Right lung (tissue), 2 donors: ENCODE measurements at regions not wholly inside any gene's neighbourhood (a gene's known extent, or its start where the extent isn't known, plus 50 kb on each side); places are given as distances from the start of the nearest gene placed in this dataset.
"Not testable (repeated sequence)": the region's sequence is repeated elsewhere in the genome, so short reads cannot be mapped to it uniquely, and the experiment has no call there.

Experiments
- DNase-seq, 2 donors: peaks; one replicate each; pipeline ENCODE4 v3.0.0-alpha.2; 2013

GRCh38 chr2:131738996-131739434 is 211.3 kb downstream of the CCDC74A start:
- DNase-seq: not testable (repeated sequence)

GRCh38 chr2:131753640-131754561 is 226.2 kb downstream of the CCDC74A start:
- no peak for DNase-seq

DNA sequence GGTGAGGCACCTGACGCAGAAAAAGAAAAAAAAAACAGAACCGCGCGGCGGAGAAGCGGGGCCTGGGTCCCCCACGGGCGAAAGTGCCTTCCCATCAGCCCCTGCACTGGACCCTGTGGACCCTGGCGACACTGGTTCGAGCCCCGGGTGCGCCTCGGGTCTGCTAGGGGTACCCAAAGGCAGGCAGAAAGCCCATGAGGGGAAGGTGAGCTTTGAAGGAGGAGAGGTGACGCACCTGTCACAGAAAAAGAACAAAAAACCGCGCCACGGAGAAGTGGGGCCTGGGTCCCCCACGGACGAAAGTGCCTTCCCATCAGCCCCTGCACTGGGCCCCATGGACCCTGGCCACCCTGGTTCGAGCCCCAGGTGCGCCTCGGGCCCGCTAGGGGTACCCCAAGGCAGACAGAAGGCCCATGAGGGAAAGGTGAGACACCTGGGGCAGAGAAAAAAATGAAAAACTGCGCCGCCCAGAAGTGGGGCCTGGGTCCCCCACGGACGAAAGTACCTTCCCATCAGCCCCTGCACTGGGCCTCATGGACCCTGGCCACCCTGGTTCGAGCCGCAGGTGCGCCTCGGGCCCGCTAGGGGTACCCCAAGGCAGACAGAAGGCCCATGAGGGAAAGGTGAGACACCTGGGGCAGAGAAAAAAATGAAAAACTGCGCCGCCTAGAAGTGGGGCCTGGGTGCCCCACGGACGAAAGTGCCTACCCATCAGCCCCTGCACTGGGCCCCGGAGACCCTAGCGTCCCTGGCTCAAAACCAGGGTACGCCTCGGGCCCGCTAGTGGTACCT is 227.4 kb downstream of the CCDC74A start:
- no peak for DNase-seq

- no peak for DNase-seq
These were observed 228.6 kb downstream of the CCDC74A start for GRCh38 chr2:131756141-131756907.

DNA sequence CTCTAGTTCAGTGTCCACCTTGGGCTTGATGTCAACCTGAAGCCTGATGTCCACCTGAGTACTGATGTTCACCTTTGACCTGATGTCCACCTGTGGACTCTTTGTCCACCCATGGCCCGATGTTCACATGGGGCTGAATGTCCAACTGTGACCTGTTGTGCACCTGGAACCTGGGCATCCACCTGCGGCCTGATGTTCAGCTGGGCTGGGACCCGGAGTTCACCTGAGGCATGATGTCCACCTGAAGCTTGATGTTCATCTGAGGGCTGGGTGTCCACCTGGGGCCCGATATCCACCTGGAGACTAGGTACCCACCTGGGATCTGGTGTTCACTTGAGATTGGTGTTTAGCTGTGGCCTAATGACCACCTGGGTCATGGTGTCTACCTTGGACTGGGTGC is 231.3 kb downstream of the CCDC74A start:
- DNase-seq: not testable (repeated sequence)

- not testable (repeated sequence) for DNase-seq
These were observed 247.4 kb downstream of the CCDC74A start for GRCh38 chr2:131774955-131775555.

DNA sequence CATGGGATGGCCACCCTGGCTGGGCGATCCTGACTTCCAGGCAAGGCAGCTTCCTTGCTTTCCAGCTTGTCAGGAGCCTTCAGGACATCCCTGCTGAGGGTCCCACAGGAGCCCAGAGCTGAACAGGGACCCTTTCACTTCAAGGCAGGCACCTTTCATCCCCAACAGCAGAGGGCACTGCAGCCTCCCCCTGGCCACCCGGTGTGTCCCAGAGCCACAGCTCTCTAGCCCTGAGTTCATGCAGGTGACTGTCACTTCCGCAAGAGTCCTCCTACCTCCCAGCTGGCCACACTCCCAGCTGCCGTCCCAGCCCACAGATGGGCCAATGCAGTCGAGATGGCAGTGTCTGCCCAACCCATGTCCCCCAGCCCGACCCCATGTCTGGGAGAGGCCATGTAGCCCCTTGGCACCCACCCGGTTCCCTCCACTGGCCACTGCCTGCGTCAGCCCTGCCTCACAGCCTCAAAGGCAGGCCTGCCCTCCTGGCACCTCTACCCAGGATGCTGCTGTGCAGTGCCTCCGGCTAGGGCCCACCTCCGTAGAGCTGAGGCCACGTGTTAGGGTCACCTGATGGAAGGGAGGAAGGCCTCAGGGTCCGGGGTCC is 248.3 kb downstream of the CCDC74A start:
- not testable (repeated sequence) for DNase-seq

- not testable (repeated sequence) for DNase-seq
These were observed 252.8 kb downstream of the CCDC74A start for GRCh38 chr2:131780446-131780845.

DNA sequence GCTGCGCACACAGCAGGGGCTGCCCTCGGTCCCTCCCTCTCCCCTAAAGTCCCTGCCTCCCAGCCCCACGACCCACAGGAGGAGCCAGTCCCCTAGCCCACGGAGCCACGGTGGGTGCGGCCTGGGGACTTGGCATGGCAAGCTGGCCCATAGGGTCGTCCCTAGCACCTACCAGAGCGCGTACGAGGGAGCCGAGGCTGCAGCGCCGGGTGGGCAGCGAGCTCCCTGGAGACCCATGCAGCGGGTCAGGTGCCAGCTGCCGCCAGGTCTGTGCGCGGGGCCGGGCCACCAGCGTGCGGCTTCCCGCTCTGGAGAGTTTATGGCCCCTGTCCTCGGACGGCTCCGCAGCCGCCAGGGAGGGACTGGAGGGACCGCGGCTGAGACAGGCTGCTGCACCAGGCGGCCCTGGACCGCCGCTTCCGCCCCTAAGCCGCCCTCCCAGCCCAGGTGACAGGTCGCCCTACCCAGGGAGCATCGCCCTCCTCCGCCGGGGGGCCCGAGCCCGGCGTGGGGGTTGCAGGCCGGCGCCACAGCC is 273.6 kb downstream of the CCDC74A start:
- DNase-seq: no peak

- peak; percentile 42 to 46 for DNase-seq
These were observed 274.2 kb downstream of the CCDC74A start for GRCh38 chr2:131801745-131802350.

GRCh38 chr2:131802351-131802836 is 274.7 kb downstream of the CCDC74A start:
- peak in 1 of 2 donors; percentile 9 for DNase-seq

GRCh38 chr2:131803237-131803636 is 275.5 kb downstream of the CCDC74A start:
- DNase-seq: not testable (repeated sequence)

DNA sequence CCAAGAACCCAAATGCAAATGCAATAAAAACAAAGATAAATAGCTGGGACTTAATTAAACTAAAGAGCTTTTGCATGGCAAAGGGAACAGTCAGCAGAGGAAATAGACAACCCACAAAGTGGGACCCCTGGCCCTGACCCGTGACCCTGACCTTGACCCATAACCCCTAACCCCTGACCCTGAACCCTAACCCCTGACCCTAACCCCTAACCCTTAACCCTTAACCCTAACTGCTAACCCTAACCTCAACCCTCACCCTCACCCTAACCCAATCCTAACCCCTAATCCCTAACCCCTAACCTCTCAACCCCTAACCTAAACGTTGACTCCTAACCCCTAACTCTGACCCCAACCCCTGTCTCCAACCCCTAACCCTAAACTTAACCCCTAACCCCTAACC is 284.9 kb downstream of the CCDC74A start:
- DNase-seq: not testable (repeated sequence)

DNA sequence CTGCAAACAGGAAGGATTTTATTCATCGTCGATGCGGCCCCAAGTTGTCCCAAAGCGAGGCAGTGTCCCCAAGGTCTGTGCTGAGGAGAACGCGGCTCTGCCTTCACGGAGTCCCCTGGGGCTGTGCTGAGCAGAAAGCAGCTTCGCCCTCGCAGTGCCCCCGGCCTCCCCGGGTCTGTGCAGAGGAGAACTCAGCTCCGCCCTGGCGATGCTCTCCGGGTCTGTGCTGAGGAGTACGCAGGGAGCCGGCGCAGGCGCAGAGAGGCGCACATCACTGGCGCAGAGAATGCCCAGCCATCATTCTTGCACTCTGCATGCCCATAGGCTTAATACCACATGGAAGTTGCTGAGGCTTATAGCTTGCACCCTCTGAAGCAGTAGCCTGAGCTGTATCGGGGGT is 285.7 kb downstream of the CCDC74A start:
- not testable (repeated sequence) for DNase-seq

DNA sequence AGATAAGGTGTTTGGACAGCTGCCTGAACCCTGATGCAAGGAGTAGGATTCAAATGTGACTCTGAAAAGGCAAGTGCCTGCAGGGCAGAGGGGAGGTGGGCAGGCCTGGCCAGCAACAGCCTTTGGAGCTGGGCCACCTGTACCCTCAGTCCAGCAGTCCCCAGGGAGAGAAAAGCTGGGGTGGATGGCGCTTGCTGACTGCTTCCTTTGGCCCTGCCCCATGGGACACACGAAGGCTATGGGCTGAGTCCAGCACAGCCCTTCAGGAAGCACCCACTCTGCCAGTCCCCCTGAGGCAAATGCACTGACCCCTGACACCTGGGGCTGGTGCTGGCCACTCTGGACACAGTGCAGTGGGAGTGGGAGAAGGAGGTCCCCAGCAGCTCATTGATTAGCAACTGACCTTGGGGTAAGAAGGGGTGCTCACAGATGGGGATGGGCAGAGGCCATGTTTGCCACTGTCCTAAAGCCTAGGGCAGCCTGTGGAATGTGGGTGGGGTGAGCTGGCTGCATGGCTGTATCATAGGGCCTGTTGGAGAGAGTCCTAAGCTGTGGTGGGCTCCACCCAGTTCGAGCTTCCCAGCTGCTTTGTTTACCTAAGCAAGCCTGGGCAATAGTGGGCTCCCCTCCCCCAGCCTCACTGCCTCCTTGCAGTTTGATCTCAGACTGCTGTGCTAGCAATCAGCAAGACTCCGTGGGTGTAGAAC is 290.7 kb downstream of the CCDC74A start:
- not testable (repeated sequence) for DNase-seq

GRCh38 chr2:131822237-131822721 is 294.6 kb downstream of the CCDC74A start:
- DNase-seq: not testable (repeated sequence)

GRCh38 chr2:131823058-131823457 is 295.4 kb downstream of the CCDC74A start:
- not testable (repeated sequence) for DNase-seq

GRCh38 chr2:131824986-131825385 is 297.3 kb downstream of the CCDC74A start:
- not testable (repeated sequence) for DNase-seq
